GM10248 (cell line): ENCODE measurements at regions not wholly inside any gene's neighbourhood (a gene's known extent, or its start where the extent isn't known, plus 50 kb on each side); places are given as distances from the start of the nearest gene placed in this dataset.

Experiments
- CTCF ChIA-PET: fragments of 300-600 bp; sonication (Branson Sonifier 250); formaldehyde crosslinking; extraction: SDS; loops from one replicate; lab custom pipeline; 2021; ENCODE audit warnings: antibody characterized with exemption; lab: Yijun Ruan, JAX
- POLR2A ChIA-PET: fragments of 350-650 bp; sonication (Branson Sonifier 250); formaldehyde crosslinking; extraction: SDS; loops from one replicate; lab custom pipeline; 2020; ENCODE audit warnings: antibody characterized with exemption; lab: Yijun Ruan, JAX
- DNase-seq: peaks from one replicate; pipeline ENCODE4 v3.0.0; 2012; ENCODE audit errors: extremely low spot score
- CTCF ChIP-seq: IDR thresholded peaks from 2 replicates; pipeline ENCODE4 v1.5.1; 2012; ENCODE audit warnings: mild to moderate bottlenecking, low read depth; ENCODE audit errors: extremely low read depth, missing control alignments, control extremely low read depth

GRCh38 chr6:82704045-82704444 lies 340.4 kb downstream of the TPBG start:
- CTCF ChIA-PET, result interaction anchor here (1.5 kb wide), 1 partner anchor 11 kb away, joined by 6 read pairs; no protein-coding TSS in a partner anchor
- no peak for TF ChIP-seq CTCF
- no peak for DNase-seq
- POLR2A ChIA-PET, result no interaction called here

- no peak for TF ChIP-seq CTCF
- ChIA-PET POLR2A (no interaction called here), CTCF (no interaction called here)
Observed at GRCh38 chr6:82705579-82705978, 342.0 kb downstream of the TPBG start.

DNA sequence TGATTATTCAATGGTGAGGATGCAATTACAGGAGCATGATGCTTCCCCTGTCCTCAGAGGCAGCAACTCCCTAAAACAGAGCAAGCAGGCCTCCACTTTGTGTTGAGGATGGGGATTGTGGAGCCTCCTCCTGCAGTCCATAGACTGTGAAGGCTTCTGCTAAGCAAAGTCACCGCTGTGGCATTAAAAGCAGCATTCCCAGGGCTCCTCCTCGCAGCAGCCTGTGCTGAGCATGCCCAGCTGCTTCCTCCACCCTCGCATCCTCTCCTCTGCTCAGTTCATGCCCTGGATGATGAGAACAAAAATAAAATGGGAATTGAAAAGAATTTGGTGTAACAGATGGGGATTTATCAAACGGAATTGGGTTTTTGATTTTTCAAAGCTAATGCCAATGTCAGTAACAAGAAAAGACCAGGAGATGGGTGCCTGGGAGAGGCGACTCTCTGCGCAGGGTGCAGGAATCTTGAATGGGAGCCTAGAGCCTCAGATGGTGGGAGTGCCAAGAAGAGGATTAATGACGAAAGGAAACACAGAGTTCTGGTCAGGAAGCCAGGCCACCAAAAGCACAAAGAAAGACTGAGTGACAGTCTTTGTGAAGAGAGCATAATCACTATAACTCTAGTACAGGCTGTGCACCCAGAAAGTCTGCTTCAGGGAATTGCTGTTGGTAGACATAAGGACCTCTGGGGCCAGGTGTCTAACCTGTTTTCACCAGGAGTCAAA lies 347.6 kb downstream of the TPBG start:
- DNase-seq, result no peak
- TF ChIP-seq CTCF, result no peak
- CTCF ChIA-PET, result interaction anchor here (1.1 to 3.4 kb wide), 6 partner anchors 8 to 567 kb away, joined by 3 to 37 read pairs (median 6); no protein-coding TSS in a partner anchor
- POLR2A ChIA-PET, result no interaction called here

More at GRCh38 chr6:82705579-82705978, 342.0 kb downstream of the TPBG start:
- DNase-seq, result no peak

DNA sequence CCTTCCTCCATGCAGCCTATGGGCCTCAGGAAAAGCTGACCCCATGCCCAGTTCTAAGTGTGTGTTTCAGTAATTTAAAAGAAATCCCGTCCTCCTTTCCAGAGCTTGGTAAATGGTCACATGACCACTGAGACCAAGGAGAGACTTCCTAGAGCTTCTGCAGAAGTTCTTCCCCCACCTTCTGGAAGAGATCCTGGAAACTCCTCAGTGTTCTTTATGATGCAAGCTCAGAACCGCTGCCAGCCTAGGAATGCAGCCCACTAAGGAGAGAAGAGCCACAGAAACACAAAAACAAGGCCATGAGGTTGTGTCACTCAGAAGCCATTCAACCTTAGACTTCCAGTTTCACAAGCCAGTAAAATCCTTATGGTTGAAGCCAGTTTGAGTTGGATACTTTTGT lies 348.4 kb downstream of the TPBG start:
- no peak for TF ChIP-seq CTCF
- DNase-seq, result no peak
- ChIA-PET CTCF (interaction anchor here (0.8 to 3.4 kb wide), 15 partner anchors 9 to 568 kb away, joined by 3 to 37 read pairs (median 3); no protein-coding TSS in a partner anchor), POLR2A (no interaction called here)

DNA sequence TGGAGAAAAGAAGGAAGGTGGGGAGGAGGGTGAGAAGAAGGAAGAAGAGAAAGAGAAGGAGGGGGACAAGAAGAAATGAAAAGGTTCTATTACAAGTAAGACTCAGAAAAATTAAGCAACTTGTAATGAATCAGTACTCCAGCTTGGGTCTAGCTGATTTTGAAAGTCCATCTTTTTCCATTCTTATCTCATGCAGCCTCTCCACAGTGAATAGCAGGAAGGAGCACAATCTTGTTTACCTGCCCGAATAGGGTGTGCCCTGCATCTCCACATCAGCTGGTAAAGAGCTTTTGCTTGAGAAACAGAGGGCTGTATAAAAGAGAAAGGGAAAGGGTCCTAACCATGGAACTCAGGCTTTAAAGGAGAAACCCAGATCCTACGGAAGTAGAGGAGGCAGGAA lies 348.8 kb downstream of the TPBG start:
- no peak for DNase-seq
- ChIA-PET CTCF (interaction anchor here (0.8 to 3.4 kb wide), 16 partner anchors 9 to 568 kb away, joined by 3 to 37 read pairs (median 3); no protein-coding TSS in a partner anchor), POLR2A (no interaction called here)
- no peak for TF ChIP-seq CTCF

DNA sequence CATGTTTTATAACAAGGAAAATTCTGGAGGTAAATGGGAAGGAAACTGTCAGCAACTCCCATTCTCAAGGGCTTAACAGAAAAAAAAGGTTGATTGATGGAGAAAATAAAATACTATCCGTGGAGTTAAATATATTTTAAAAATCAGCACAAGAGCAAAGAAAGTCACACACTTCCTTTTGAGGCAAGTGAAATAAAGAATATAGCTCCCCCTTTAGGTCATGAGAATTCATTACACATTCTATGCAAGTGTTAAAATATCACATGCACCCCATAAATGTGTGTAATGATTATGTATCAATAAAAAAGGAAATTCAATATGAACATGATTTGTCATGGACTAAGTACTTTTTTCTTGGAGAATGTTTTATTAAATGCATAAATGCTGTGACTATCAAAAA lies 349.2 kb downstream of the TPBG start:
- TF ChIP-seq CTCF, result peak; percentile 25
- POLR2A ChIA-PET, result no interaction called here
- peak; percentile 24 for DNase-seq
- CTCF ChIA-PET, result interaction anchor here (0.9 to 3.4 kb wide), 13 partner anchors 9 to 569 kb away, joined by 3 to 37 read pairs (median 3); no protein-coding TSS in a partner anchor
